ENCODE measurements at regions not wholly inside any gene's neighbourhood (a gene's known extent, or its start where the extent isn't known, plus 50 kb on each side); places are given as distances from the start of the nearest gene placed in this dataset.

DNA sequence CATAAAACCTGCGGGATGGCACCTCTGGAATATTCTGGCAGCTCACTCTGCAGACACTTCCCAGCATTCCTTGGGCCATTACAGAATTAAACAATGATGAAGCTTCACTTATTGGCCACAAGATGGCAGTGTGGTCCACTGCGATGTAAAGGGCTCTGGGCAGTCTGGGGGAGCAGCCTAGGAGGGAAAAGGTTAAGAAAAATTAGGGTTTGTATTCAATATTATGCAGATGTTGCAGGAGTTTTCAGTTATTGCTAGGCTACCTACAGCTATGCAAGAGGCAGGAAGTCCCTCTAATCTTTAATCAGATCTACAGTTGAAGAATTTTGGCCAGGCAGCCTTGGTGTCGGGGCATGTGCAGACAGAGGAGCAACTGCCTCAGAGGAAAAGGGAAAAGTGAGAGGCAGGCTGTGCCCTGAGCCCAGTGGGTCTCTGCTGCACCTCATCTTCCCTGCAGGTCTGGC lies 233.2 kb upstream of the PRSS1 start:
- TF ChIP-seq EZH2 (IDR thresholded peaks at IDR 0.05), result no peak
- no peak for TF ChIP-seq POLR2AphosphoS5 (IDR thresholded peaks at IDR 0.05; ENCODE audit: borderline replicate concordance, low read depth, low read length)
- no peak for TF ChIP-seq FOXP2 (optimal IDR thresholded peaks at IDR 0.05; ENCODE audit: control extremely low read depth, extremely low read length, insufficient read depth)

Measured in SK-N-MC (cell line).